22Rv1 (cell line): ENCODE measurements at regions not wholly inside any gene's neighbourhood (a gene's known extent, or its start where the extent isn't known, plus 50 kb on each side); places are given as distances from the start of the nearest gene placed in this dataset.

Source experiments
- ZFX ChIP-seq: fragments of 450-650 bp; IDR thresholded peaks from 2 replicates; pipeline ENCODE4 v1.6.1; 2017; ENCODE audit warnings: antibody characterized with exemption, borderline replicate concordance
- TF ChIP-seq, protein P1 (sequence below): fragments of 450-650 bp; IDR thresholded peaks from 2 replicates; pipeline ENCODE4 v1.5.1; 2017; ENCODE audit warnings: mild to moderate bottlenecking

DNA sequence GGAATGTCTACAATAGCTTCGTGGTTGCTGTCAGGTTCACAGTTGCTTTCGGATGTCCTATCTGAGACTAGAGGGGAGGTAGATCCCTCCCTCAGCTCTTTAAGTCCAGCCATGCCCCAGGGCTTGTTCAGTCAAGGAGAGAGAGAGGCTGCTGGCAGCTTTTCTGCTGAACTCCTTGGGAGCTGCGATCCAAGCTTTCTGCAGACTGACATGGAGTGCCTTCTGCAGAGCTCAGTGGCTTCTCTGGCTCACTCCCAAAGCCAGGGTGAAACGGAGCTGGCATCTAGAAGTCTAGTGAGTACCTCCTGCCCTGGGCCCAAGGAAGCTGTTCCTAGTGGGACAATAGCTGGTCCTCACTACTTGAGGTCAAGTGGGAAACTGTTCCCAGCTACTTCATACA, 62.5 kb downstream of the TMEM17 start:
- TF ChIP-seq, protein P1, sequence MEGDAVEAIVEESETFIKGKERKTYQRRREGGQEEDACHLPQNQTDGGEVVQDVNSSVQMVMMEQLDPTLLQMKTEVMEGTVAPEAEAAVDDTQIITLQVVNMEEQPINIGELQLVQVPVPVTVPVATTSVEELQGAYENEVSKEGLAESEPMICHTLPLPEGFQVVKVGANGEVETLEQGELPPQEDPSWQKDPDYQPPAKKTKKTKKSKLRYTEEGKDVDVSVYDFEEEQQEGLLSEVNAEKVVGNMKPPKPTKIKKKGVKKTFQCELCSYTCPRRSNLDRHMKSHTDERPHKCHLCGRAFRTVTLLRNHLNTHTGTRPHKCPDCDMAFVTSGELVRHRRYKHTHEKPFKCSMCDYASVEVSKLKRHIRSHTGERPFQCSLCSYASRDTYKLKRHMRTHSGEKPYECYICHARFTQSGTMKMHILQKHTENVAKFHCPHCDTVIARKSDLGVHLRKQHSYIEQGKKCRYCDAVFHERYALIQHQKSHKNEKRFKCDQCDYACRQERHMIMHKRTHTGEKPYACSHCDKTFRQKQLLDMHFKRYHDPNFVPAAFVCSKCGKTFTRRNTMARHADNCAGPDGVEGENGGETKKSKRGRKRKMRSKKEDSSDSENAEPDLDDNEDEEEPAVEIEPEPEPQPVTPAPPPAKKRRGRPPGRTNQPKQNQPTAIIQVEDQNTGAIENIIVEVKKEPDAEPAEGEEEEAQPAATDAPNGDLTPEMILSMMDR: no peak
- TF ChIP-seq ZFX: no peak
